ENCODE measurements at regions not wholly inside any gene's neighbourhood (a gene's known extent, or its start where the extent isn't known, plus 50 kb on each side); places are given as distances from the start of the nearest gene placed in this dataset.

- Histone ChIP-seq H3K9me1 (ENCODE audit: control insufficient read depth, extremely low read depth, insufficient read depth, low read length) (no peaks in the 10 kb centered on the region), H4K20me1 (ENCODE audit: control insufficient read depth, extremely low read depth, insufficient read depth, low read length) (no peaks in the 10 kb centered on the region), H3K79me2 (ENCODE audit: control insufficient read depth, insufficient read depth, low read length) (no peaks in the 10 kb centered on the region), H3K4me1 (ENCODE audit: control insufficient read depth, extremely low read depth, insufficient read depth, low read length) (no peaks in the 10 kb centered on the region), H3K27ac (ENCODE audit: control insufficient read depth, insufficient read depth, low read length) (no peak overlapping the region), H3K9ac (ENCODE audit: control insufficient read depth, extremely low read depth, insufficient read depth, low read length) (no peak overlapping the region), H3K36me3 (ENCODE audit: control insufficient read depth in 2 of 2, extremely low read depth in 1 of 2, insufficient read depth in 2 of 2, low read length in 2 of 2) (no peaks in the 10 kb centered on the region), H3K27me3 (ENCODE audit: control insufficient read depth, extremely low read depth, insufficient read depth, low read length) (no peaks in the 10 kb centered on the region), H3K4me3 (ENCODE audit: control insufficient read depth in 2 of 3, extremely low read depth in 1 of 3, insufficient read depth in 2 of 3, low read depth in 1 of 3, low read length in 3 of 3) (no peak overlapping the region), H3K4me2 (ENCODE audit: control insufficient read depth, extremely low read depth, insufficient read depth, low read depth, low read length) (no peak overlapping the region), H2AFZ (ENCODE audit: control insufficient read depth, low read length) (no peak overlapping the region), H3K9me3 (ENCODE audit: control insufficient read depth, low read depth, low read length) (no peaks in the 10 kb centered on the region)
- dilution Hi-C loops (cut with MboI; ENCODE audit: extremely low pct_ligation_motif_present, low sequenced_read_pairs) = no loop called here
- TF ChIP-seq, protein P1, sequence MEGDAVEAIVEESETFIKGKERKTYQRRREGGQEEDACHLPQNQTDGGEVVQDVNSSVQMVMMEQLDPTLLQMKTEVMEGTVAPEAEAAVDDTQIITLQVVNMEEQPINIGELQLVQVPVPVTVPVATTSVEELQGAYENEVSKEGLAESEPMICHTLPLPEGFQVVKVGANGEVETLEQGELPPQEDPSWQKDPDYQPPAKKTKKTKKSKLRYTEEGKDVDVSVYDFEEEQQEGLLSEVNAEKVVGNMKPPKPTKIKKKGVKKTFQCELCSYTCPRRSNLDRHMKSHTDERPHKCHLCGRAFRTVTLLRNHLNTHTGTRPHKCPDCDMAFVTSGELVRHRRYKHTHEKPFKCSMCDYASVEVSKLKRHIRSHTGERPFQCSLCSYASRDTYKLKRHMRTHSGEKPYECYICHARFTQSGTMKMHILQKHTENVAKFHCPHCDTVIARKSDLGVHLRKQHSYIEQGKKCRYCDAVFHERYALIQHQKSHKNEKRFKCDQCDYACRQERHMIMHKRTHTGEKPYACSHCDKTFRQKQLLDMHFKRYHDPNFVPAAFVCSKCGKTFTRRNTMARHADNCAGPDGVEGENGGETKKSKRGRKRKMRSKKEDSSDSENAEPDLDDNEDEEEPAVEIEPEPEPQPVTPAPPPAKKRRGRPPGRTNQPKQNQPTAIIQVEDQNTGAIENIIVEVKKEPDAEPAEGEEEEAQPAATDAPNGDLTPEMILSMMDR (optimal IDR thresholded peaks at IDR 0.05 in 1 of 3, IDR thresholded peaks at IDR 0.05 in 1 of 3, conservative IDR thresholded peaks at IDR 0.05 in 1 of 3; ENCODE audit: extremely low read depth in 1 of 3, insufficient read depth in 2 of 3, low read length in 3 of 3) = no peak
- TF ChIP-seq EZH2 (IDR thresholded peaks at IDR 0.05; ENCODE audit: low read length) = no peak
- FAIRE-seq (no peak), DNase-seq (ENCODE audit: low read depth, low spot score) (no peak)
Observed at GRCh38 chr4:81860111-81860510, 388.4 kb upstream of the RASGEF1B start.

GRCh38 chr4:81854406-81854805, 382.7 kb upstream of the RASGEF1B start:
- no peaks in the 10 kb centered on the region for H3K27me3 ChIP-seq (ENCODE audit: control insufficient read depth, extremely low read depth, insufficient read depth, low read length)
- H3K4me3 ChIP-seq (ENCODE audit: control insufficient read depth in 2 of 3, extremely low read depth in 1 of 3, insufficient read depth in 2 of 3, low read depth in 1 of 3, low read length in 3 of 3) = no peak overlapping the region
- H2AFZ ChIP-seq (ENCODE audit: control insufficient read depth, low read length) = no peak overlapping the region
- H3K9me1 ChIP-seq (ENCODE audit: control insufficient read depth, extremely low read depth, insufficient read depth, low read length) = no peaks in the 10 kb centered on the region
- H3K9me3 ChIP-seq (ENCODE audit: control insufficient read depth, low read depth, low read length) = no peaks in the 10 kb centered on the region
- no peak overlapping the region for H3K4me2 ChIP-seq (ENCODE audit: control insufficient read depth, extremely low read depth, insufficient read depth, low read depth, low read length)
- DNase-seq (ENCODE audit: low read depth, low spot score) = no peak
- no peaks in the 10 kb centered on the region for H4K20me1 ChIP-seq (ENCODE audit: control insufficient read depth, extremely low read depth, insufficient read depth, low read length)
- no peaks in the 10 kb centered on the region for H3K79me2 ChIP-seq (ENCODE audit: control insufficient read depth, insufficient read depth, low read length)
- no peak for TF ChIP-seq EZH2 (IDR thresholded peaks at IDR 0.05; ENCODE audit: low read length)
- TF ChIP-seq, protein P1 (optimal IDR thresholded peaks at IDR 0.05 in 1 of 3, IDR thresholded peaks at IDR 0.05 in 1 of 3, conservative IDR thresholded peaks at IDR 0.05 in 1 of 3; ENCODE audit: extremely low read depth in 1 of 3, insufficient read depth in 2 of 3, low read length in 3 of 3) = no peak
- H3K27ac ChIP-seq (ENCODE audit: control insufficient read depth, insufficient read depth, low read length) = no peak overlapping the region
- no peaks in the 10 kb centered on the region for H3K4me1 ChIP-seq (ENCODE audit: control insufficient read depth, extremely low read depth, insufficient read depth, low read length)
- dilution Hi-C loops (cut with MboI; ENCODE audit: extremely low pct_ligation_motif_present, low sequenced_read_pairs) = no loop called here
- no peak overlapping the region for H3K9ac ChIP-seq (ENCODE audit: control insufficient read depth, extremely low read depth, insufficient read depth, low read length)
- FAIRE-seq = no peak
- no peaks in the 10 kb centered on the region for H3K36me3 ChIP-seq (ENCODE audit: control insufficient read depth in 2 of 2, extremely low read depth in 1 of 2, insufficient read depth in 2 of 2, low read length in 2 of 2)

Measured in keratinocyte (primary cell).